Osteoblast (primary cell): ENCODE measurements at regions not wholly inside any gene's neighbourhood (a gene's known extent, or its start where the extent isn't known, plus 50 kb on each side); places are given as distances from the start of the nearest gene placed in this dataset.

ENCODE experiments used
- DNase-seq: peaks from one replicate; pipeline ENCODE4 v3.0.0; 2011; ENCODE audit warnings: low spot score, mixed read lengths; ENCODE audit not compliant: insufficient read length; ENCODE audit errors: missing footprints
- H2AFZ ChIP-seq: 2 replicates; pipeline ENCODE4 v1.6.0; 2011; ENCODE audit warnings: mild to moderate bottlenecking, low read length
- H3K27ac ChIP-seq: 2 replicates; pipeline ENCODE4 v1.5.1; 2011; ENCODE audit warnings: mild to moderate bottlenecking, low read depth, low read length, moderate library complexity
- H3K27me3 ChIP-seq: 2 replicates; pipeline ENCODE4 v1.6.0; 2012; ENCODE audit warnings: mild to moderate bottlenecking, control low read depth, inconsistent platforms, low read length, moderate library complexity; ENCODE audit not compliant: insufficient read depth
- H3K36me3 ChIP-seq: 2 replicates; pipeline ENCODE4 v1.5.1; 2011; ENCODE audit warnings: mild to moderate bottlenecking, low read length, control low read depth, moderate library complexity; ENCODE audit not compliant: insufficient read depth
- H3K4me1 ChIP-seq: 2 replicates; pipeline ENCODE4 v1.5.1; 2011; ENCODE audit warnings: mild to moderate bottlenecking, low read length, control low read depth, moderate library complexity; ENCODE audit not compliant: insufficient read depth
- H3K4me2 ChIP-seq: 2 replicates; pipeline ENCODE4 v1.6.0; 2011; ENCODE audit warnings: mild to moderate bottlenecking, low read length; ENCODE audit not compliant: insufficient read depth
- H3K4me3 ChIP-seq: fragments of 200-600 bp; sonication (generic); 3 replicates; pipeline ENCODE4 v1.5.1; 2012; ENCODE audit warnings: mild to moderate bottlenecking, low read length, inconsistent platforms; ENCODE audit not compliant: insufficient read depth
- H3K79me2 ChIP-seq: 2 replicates; pipeline ENCODE4 v1.6.0; 2012; ENCODE audit warnings: mild to moderate bottlenecking, low read length, control low read depth, inconsistent platforms; ENCODE audit not compliant: insufficient read depth
- H3K9me3 ChIP-seq: 2 replicates; pipeline ENCODE4 v1.5.1; 2011; ENCODE audit warnings: low read depth, low read length, control low read depth
- H4K20me1 ChIP-seq: 2 replicates; pipeline ENCODE4 v1.6.0; 2012; ENCODE audit warnings: mild to moderate bottlenecking, low read length, control low read depth; ENCODE audit not compliant: insufficient read depth
- CTCF ChIP-seq: IDR thresholded peaks from 2 replicates; pipeline ENCODE4 v1.5.1; 2011; ENCODE audit warnings: mild to moderate bottlenecking, low read depth, low read length, moderate library complexity; ENCODE audit errors: extremely low read depth

- no peak for DNase-seq
These were observed 619.4 kb upstream of the KIRREL3 start for GRCh38 chr11:127619946-127620345.

GRCh38 chr11:127618721-127619120, 618.2 kb upstream of the KIRREL3 start:
- no peak overlapping the region for H3K4me3 ChIP-seq
- H3K4me1 ChIP-seq, result no peaks in the 10 kb centered on the region
- H3K9me3 ChIP-seq, result no peaks in the 10 kb centered on the region
- no peaks in the 10 kb centered on the region for H3K79me2 ChIP-seq
- H3K4me2 ChIP-seq, result no peak overlapping the region
- H3K27ac ChIP-seq, result no peak overlapping the region
- H3K36me3 ChIP-seq, result no peaks in the 10 kb centered on the region
- TF ChIP-seq CTCF, result no peak
- DNase-seq, result no peak
- H2AFZ ChIP-seq, result no peak overlapping the region
- H4K20me1 ChIP-seq, result no peaks in the 10 kb centered on the region
- no peaks in the 10 kb centered on the region for H3K27me3 ChIP-seq

More at GRCh38 chr11:127619946-127620345, 619.4 kb upstream of the KIRREL3 start:
- no peaks in the 10 kb centered on the region for H3K36me3 ChIP-seq
- no peak overlapping the region for H3K4me2 ChIP-seq
- no peaks in the 10 kb centered on the region for H3K27me3 ChIP-seq
- no peaks in the 10 kb centered on the region for H4K20me1 ChIP-seq
- H3K79me2 ChIP-seq, result no peaks in the 10 kb centered on the region
- TF ChIP-seq CTCF, result no peak
- H3K4me1 ChIP-seq, result no peaks in the 10 kb centered on the region
- no peak overlapping the region for H3K4me3 ChIP-seq
- no peak overlapping the region for H3K27ac ChIP-seq
- H3K9me3 ChIP-seq, result no peaks in the 10 kb centered on the region
- no peak overlapping the region for H2AFZ ChIP-seq

GRCh38 chr11:127616158-127616557, 615.6 kb upstream of the KIRREL3 start:
- no peaks in the 10 kb centered on the region for H3K9me3 ChIP-seq
- no peaks in the 10 kb centered on the region for H3K36me3 ChIP-seq
- TF ChIP-seq CTCF, result no peak
- H3K27me3 ChIP-seq, result no peaks in the 10 kb centered on the region
- no peak overlapping the region for H3K4me2 ChIP-seq
- DNase-seq, result no peak
- H3K27ac ChIP-seq, result no peak overlapping the region
- H3K4me3 ChIP-seq, result no peak overlapping the region
- no peaks in the 10 kb centered on the region for H3K4me1 ChIP-seq
- H3K79me2 ChIP-seq, result no peaks in the 10 kb centered on the region
- no peak overlapping the region for H2AFZ ChIP-seq
- no peaks in the 10 kb centered on the region for H4K20me1 ChIP-seq

- no peak for TF ChIP-seq CTCF
- H4K20me1 ChIP-seq, result no peaks in the 10 kb centered on the region
- H3K27me3 ChIP-seq, result no peaks in the 10 kb centered on the region
- H3K79me2 ChIP-seq, result no peaks in the 10 kb centered on the region
- DNase-seq, result no peak
- no peaks in the 10 kb centered on the region for H3K36me3 ChIP-seq
- no peak overlapping the region for H3K27ac ChIP-seq
- H3K9me3 ChIP-seq, result no peaks in the 10 kb centered on the region
- no peak overlapping the region for H2AFZ ChIP-seq
- H3K4me2 ChIP-seq, result no peak overlapping the region
- no peaks in the 10 kb centered on the region for H3K4me1 ChIP-seq
- no peak overlapping the region for H3K4me3 ChIP-seq
These were observed 612.0 kb upstream of the KIRREL3 start for GRCh38 chr11:127612607-127613006.
